IMR-90 (cell line): ENCODE measurements at regions not wholly inside any gene's neighbourhood (a gene's known extent, or its start where the extent isn't known, plus 50 kb on each side); places are given as distances from the start of the nearest gene placed in this dataset.

ENCODE experiments used
- ATAC-seq: fragments of 200-7000 bp; cut with Tn5 transposase; 2 replicates; pipeline ENCODE4 v1.9.1; 2020; ENCODE audit warnings: low read depth, mild to moderate bottlenecking, moderate library complexity
- BruUV-seq: library from RNA; stranded (reverse); fragments of 400-500 nt; replicated peaks from 2 replicates; lab custom pipeline; 2021; lab: Mats Ljungman, UMichigan
- CTCF ChIA-PET: fragments of 300-600 bp; formaldehyde crosslinking; extraction: SDS; loops from one replicate; lab custom pipeline; 2021; ENCODE audit warnings: antibody characterized with exemption; lab: Yijun Ruan, JAX
- POLR2A ChIA-PET: fragments of 300-600 bp; sonication (Branson Sonifier 250); formaldehyde crosslinking; loops from one replicate; lab custom pipeline; 2022; ENCODE audit warnings: antibody characterized with exemption; ENCODE audit not compliant: unreplicated experiment; lab: Charles Lee
- DNase-seq: peaks from one replicate; pipeline ENCODE4 v3.0.0; 2013
- H2AFZ ChIP-seq: replicated peaks from 2 replicates; pipeline ENCODE3; 2013; ENCODE audit warnings: low read length, mild to moderate bottlenecking; ENCODE audit not compliant: poor library complexity
- H2AK5ac ChIP-seq: 2 replicates; pipeline ENCODE4 v1.6.1; 2013; ENCODE audit warnings: low read depth, low read length, inconsistent platforms
- H2AK9ac ChIP-seq: replicated peaks from 2 replicates; pipeline ENCODE3; 2013; ENCODE audit warnings: mild to moderate bottlenecking, low read depth, low read length, moderate library complexity; ENCODE audit not compliant: poor library complexity
- H2BK120ac ChIP-seq: 2 replicates; pipeline ENCODE4 v1.6.1; 2013; ENCODE audit warnings: low read depth, low read length, inconsistent platforms
- H2BK15ac ChIP-seq: 3 replicates; pipeline ENCODE4 v1.6.1; 2013; ENCODE audit warnings: low read depth, low read length, inconsistent platforms
- H2BK20ac ChIP-seq: 2 replicates; pipeline ENCODE4 v1.6.1; 2013; ENCODE audit warnings: low read depth, mild to moderate bottlenecking, inconsistent platforms, low read length, moderate library complexity
- H2BK5ac ChIP-seq: 2 replicates; pipeline ENCODE4 v1.6.1; 2013; ENCODE audit warnings: mild to moderate bottlenecking, low read depth, low read length, inconsistent platforms; ENCODE audit not compliant: poor library complexity, severe bottlenecking
- H3K14ac ChIP-seq: replicated peaks from 2 replicates; pipeline ENCODE4 v1.6.1; 2013; ENCODE audit warnings: low read depth, low read length, inconsistent platforms
- H3K18ac ChIP-seq: 2 replicates; pipeline ENCODE4 v1.6.1; 2013; ENCODE audit warnings: low read depth, low read length, control low read depth
- H3K23ac ChIP-seq: 2 replicates; pipeline ENCODE4 v1.6.1; 2013; ENCODE audit warnings: low read depth, low read length, inconsistent platforms
- H3K27ac ChIP-seq: 2 replicates; pipeline ENCODE4 v1.5.1; 2013; ENCODE audit warnings: mild to moderate bottlenecking, control low read depth, low read length; ENCODE audit not compliant: insufficient read depth
- H3K27me3 ChIP-seq: 2 replicates; pipeline ENCODE4 v1.6.1; 2013; ENCODE audit warnings: low read length; ENCODE audit not compliant: control insufficient read depth, insufficient read depth
- H3K36me3 ChIP-seq: 2 replicates; pipeline ENCODE4 v1.6.1; 2013; ENCODE audit warnings: low read length, mixed read lengths; ENCODE audit not compliant: control insufficient read depth, insufficient read depth
- H3K4ac ChIP-seq: 2 replicates; pipeline ENCODE4 v1.6.1; 2013; ENCODE audit warnings: low read depth, low read length, inconsistent platforms
- H3K4me1 ChIP-seq: 2 replicates; pipeline ENCODE4 v1.6.1; 2013; ENCODE audit warnings: low read length, mixed read lengths; ENCODE audit not compliant: control insufficient read depth, insufficient read depth
- H3K4me2 ChIP-seq: 2 replicates; pipeline ENCODE4 v1.6.1; 2013; ENCODE audit warnings: low read depth, mild to moderate bottlenecking, control low read depth, low read length, moderate library complexity
- H3K4me3 ChIP-seq: 2 replicates; pipeline ENCODE4 v1.5.1; 2013; ENCODE audit warnings: low read depth, mild to moderate bottlenecking, control low read depth, low read length, moderate library complexity; ENCODE audit not compliant: insufficient read depth
- H3K56ac ChIP-seq: 2 replicates; pipeline ENCODE4 v1.6.1; 2013; ENCODE audit warnings: low read length, inconsistent platforms; ENCODE audit not compliant: insufficient read depth; ENCODE audit errors: extremely low read depth
- H3K79me1 ChIP-seq, 2 experiments: 2 replicates each; pipeline ENCODE4 v1.6.1; 2013; ENCODE audit warnings: low read length in 2 of 2, inconsistent platforms in 1 of 2, low read depth in 1 of 2
- H3K9ac ChIP-seq: 2 replicates; pipeline ENCODE4 v1.6.1; 2013; ENCODE audit warnings: low read depth, low read length, control low read depth
- H3K9me1 ChIP-seq: 2 replicates; pipeline ENCODE4 v1.6.1; 2013; ENCODE audit warnings: low read length, inconsistent platforms; ENCODE audit not compliant: insufficient read depth
- H3K9me3 ChIP-seq: 2 replicates; pipeline ENCODE4 v1.6.1; 2013; ENCODE audit warnings: low read length; ENCODE audit not compliant: control insufficient read depth, insufficient read depth
- H4K20me1 ChIP-seq: 2 replicates; pipeline ENCODE4 v1.6.1; 2013; ENCODE audit warnings: low read length, inconsistent platforms; ENCODE audit not compliant: insufficient read depth
- H4K5ac ChIP-seq: 2 replicates; pipeline ENCODE4 v1.6.1; 2013; ENCODE audit warnings: mild to moderate bottlenecking, low read depth, low read length, control low read depth
- H4K8ac ChIP-seq, 2 experiments: 2 replicates each; pipeline ENCODE4 v1.6.1; 2013; ENCODE audit warnings: low read depth in 2 of 2, low read length in 2 of 2, control low read depth in 1 of 2, inconsistent platforms in 1 of 2
- H4K91ac ChIP-seq: 2 replicates; pipeline ENCODE4 v1.6.1; 2013; ENCODE audit warnings: low read depth, low read length, inconsistent platforms; ENCODE audit not compliant: insufficient read depth
- CHD1 ChIP-seq: IDR thresholded peaks from 2 replicates; pipeline ENCODE4 v1.6.1; 2012; ENCODE audit warnings: low read depth, low read length, improper control_type of control experiment
- CTCF ChIP-seq: conservative IDR thresholded peaks from 2 replicates; pipeline ENCODE4 v1.5.1; 2012; ENCODE audit warnings: mild to moderate bottlenecking, low read depth, low read length, improper control_type of control experiment
- ELK1 ChIP-seq: fragments of 150-350 bp; IDR thresholded peaks from 2 replicates; pipeline ENCODE4 v1.6.1; 2016; ENCODE audit warnings: low read depth, mild to moderate bottlenecking, low read length, moderate library complexity, borderline replicate concordance
- FOS ChIP-seq: fragments of 150-350 bp; IDR thresholded peaks from 2 replicates; pipeline ENCODE4 v1.6.1; 2016; ENCODE audit warnings: low read depth, low read length
- MAFK ChIP-seq: IDR thresholded peaks from 2 replicates; pipeline ENCODE4 v1.6.1; 2012; ENCODE audit warnings: low read depth, low read length, improper control_type of control experiment
- MAZ ChIP-seq: IDR thresholded peaks from 2 replicates; pipeline ENCODE4 v1.6.1; 2012; ENCODE audit warnings: low read depth, mild to moderate bottlenecking, low read length, improper control_type of control experiment, moderate library complexity, borderline replicate concordance
- NFE2L2 ChIP-seq: fragments of 150-350 bp; IDR thresholded peaks from 2 replicates; pipeline ENCODE4 v1.6.1; 2016; ENCODE audit warnings: low read depth, mild to moderate bottlenecking, low read length
- POLR2A ChIP-seq: IDR thresholded peaks from 2 replicates; pipeline ENCODE4 v1.6.1; 2012; ENCODE audit warnings: mild to moderate bottlenecking, low read depth, low read length
- RAD21 ChIP-seq: IDR thresholded peaks from 2 replicates; pipeline ENCODE4 v1.6.1; 2012; ENCODE audit warnings: low read length, improper control_type of control experiment
- RCOR1 ChIP-seq: IDR thresholded peaks from 2 replicates; pipeline ENCODE4 v1.6.1; 2012; ENCODE audit warnings: mild to moderate bottlenecking, low read length, improper control_type of control experiment; ENCODE audit not compliant: insufficient replicate concordance
- SMC3 ChIP-seq: fragments of 150-350 bp; IDR thresholded peaks from 2 replicates; pipeline ENCODE4 v1.6.1; 2016; ENCODE audit warnings: low read depth, mild to moderate bottlenecking, antibody characterized with exemption, low read length, moderate library complexity
- WGBS, 2 experiments: methylation state at CpG; one replicate each; pipeline versions ENCODE4 v1.1.5 to v1.1.7; 2013; ENCODE audit warnings: missing lambda C conversion rate in 2 of 2; ENCODE audit not compliant: insufficient read length in 1 of 2; ENCODE audit errors: extremely low coverage in 2 of 2; 5-methylcytosine and 5-hydroxymethylcytosine counted together
- dilution Hi-C: fragments of 300-500 bp; cut with HindIII; formaldehyde crosslinking; loops from one replicate; pipeline ENCODE4 v1.14.3; 2018; ENCODE audit warnings: low sequenced_read_pairs; ENCODE audit not compliant: unreplicated experiment
- in situ Hi-C: fragments of 300-500 bp; cut with MboI; formaldehyde crosslinking; loops from 3 replicates; pipeline ENCODE4 v1.14.3; 2019; ENCODE audit warnings: low sequenced_read_pairs, inconsistent platforms, mixed read lengths
- intact Hi-C: fragments of 100-400 bp; cut with micrococcal nuclease; formaldehyde crosslinking; loops from 2 replicates; pipeline ENCODE4 v1.10.0; 2022
- TF ChIP-seq, protein P1 (sequence below): fragments of 150-350 bp; IDR thresholded peaks from 2 replicates; pipeline ENCODE4 v1.6.1; 2017; ENCODE audit warnings: mild to moderate bottlenecking, antibody characterized with exemption, low read length, low read depth

- no peak overlapping the region for H4K5ac ChIP-seq
- ATAC-seq, result no peak
- H2BK15ac ChIP-seq, result no peak overlapping the region
- H4K8ac ChIP-seq, result no peak overlapping the region
- H3K9me3 ChIP-seq, result peaks cover 2% of the 10 kb centered on the region
- H3K9me1 ChIP-seq, result no peaks in the 10 kb centered on the region
- H3K4ac ChIP-seq, result no peak overlapping the region
- no TSS peak for BruUV-seq
- H3K36me3 ChIP-seq, result no peaks in the 10 kb centered on the region
- CTCF ChIA-PET, result no interaction called here
- POLR2A ChIA-PET, result no interaction called here
- no peak for DNase-seq
- H3K27me3 ChIP-seq, result no peaks in the 10 kb centered on the region
- no peak overlapping the region for H3K9ac ChIP-seq
- H3K4me1 ChIP-seq, result no peaks in the 10 kb centered on the region
- H2AK9ac ChIP-seq, result no peak overlapping the region
- H3K27ac ChIP-seq, result no peak overlapping the region
- no peak overlapping the region for H3K23ac ChIP-seq
- no peak overlapping the region for H3K56ac ChIP-seq
- no peak overlapping the region for H3K4me2 ChIP-seq
- no peak overlapping the region for H4K91ac ChIP-seq
- no peak overlapping the region for H3K4me3 ChIP-seq
- H2BK5ac ChIP-seq, result no peak overlapping the region
- no peak overlapping the region for H3K14ac ChIP-seq
- dilution Hi-C loops (no loop called here), intact Hi-C loops (no loop called here), in situ Hi-C loops (no loop called here)
- TF ChIP-seq ELK1 (no peak), MAFK (no peak), RAD21 (no peak), RCOR1 (no peak), SMC3 (no peak), POLR2A (no peak), CTCF (no peak), MAZ (no peak), CHD1 (no peak), NFE2L2 (no peak), FOS (no peak)
- TF ChIP-seq, protein P1, sequence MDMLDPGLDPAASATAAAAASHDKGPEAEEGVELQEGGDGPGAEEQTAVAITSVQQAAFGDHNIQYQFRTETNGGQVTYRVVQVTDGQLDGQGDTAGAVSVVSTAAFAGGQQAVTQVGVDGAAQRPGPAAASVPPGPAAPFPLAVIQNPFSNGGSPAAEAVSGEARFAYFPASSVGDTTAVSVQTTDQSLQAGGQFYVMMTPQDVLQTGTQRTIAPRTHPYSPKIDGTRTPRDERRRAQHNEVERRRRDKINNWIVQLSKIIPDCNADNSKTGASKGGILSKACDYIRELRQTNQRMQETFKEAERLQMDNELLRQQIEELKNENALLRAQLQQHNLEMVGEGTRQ, result no peak
- H2BK120ac ChIP-seq, result no peak overlapping the region
- WGBS, 2 experiments, result no CpG with 5 or more reads among the region's 3 CpGs
- H3K18ac ChIP-seq, result no peak overlapping the region
- H2BK20ac ChIP-seq, result no peak overlapping the region
- H2AK5ac ChIP-seq, result no peak overlapping the region
- no peak overlapping the region for H2AFZ ChIP-seq
- H4K20me1 ChIP-seq, result no peaks in the 10 kb centered on the region
- no peaks in the 10 kb centered on the region for H3K79me1 ChIP-seq
These were observed 57.3 kb upstream of the GRM7 start for GRCh38 chr3:6803619-6804018.
